ENCODE measurements at regions not wholly inside any gene's neighbourhood (a gene's known extent, or its start where the extent isn't known, plus 50 kb on each side); places are given as distances from the start of the nearest gene placed in this dataset.

DNA sequence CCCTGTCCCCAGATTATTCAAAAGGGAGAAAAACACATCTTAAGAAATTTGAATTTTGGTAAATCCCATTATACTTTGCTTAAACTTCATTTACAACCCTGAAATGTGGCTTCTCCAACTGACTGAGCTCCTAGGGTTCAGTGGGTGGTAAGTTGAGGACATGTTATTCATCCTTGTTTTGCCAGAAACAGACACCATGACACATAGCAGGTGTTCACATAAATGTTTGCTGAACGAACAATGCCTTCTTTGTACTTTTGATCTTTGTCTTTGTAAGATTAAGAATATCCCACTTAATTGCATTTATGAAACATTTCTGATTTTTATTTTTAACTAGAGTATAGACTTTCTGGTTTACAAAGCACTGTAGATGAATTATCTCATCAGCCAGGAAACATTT is 209.7 kb downstream of the GPAM start:
- Histone ChIP-seq H3K4me1 (ENCODE audit: control insufficient read depth, insufficient read depth, low read length) (no peaks in the 10 kb centered on the region), H3K9ac (ENCODE audit: control insufficient read depth, insufficient read depth, low read length) (no peak overlapping the region), H3K27me3 (replicated peaks in 1 of 2; ENCODE audit: control insufficient read depth in 2 of 2, insufficient read depth in 2 of 2, low read length in 1 of 2) (no peaks in the 10 kb centered on the region; a peak in 1 of 4 replicates), H4K20me1 (ENCODE audit: control insufficient read depth, insufficient read depth) (no peaks in the 10 kb centered on the region), H3K4me2 (ENCODE audit: control insufficient read depth, insufficient read depth) (no peak overlapping the region), H3K27ac (ENCODE audit: control insufficient read depth, insufficient read depth) (no peak overlapping the region), H3K4me3 (no peak overlapping the region), H2AFZ (ENCODE audit: control insufficient read depth, low read depth, low read length) (no peak overlapping the region), H3K79me2 (ENCODE audit: control insufficient read depth, insufficient read depth, low read length) (no peaks in the 10 kb centered on the region), H3K9me3 (replicated peaks; ENCODE audit: control insufficient read depth, insufficient read depth, low read length) (no peaks in the 10 kb centered on the region), H3K36me3 (ENCODE audit: control insufficient read depth in 2 of 2, insufficient read depth in 2 of 2, low read length in 1 of 2) (no peaks in the 10 kb centered on the region)
- POLR2A ChIA-PET, result no interaction called here
- no TSS peak for BruUV-seq (replicated peaks)
- in situ Hi-C loops (cut with MboI), result no loop called here
- ATAC-seq (no peak), DNase-seq (ENCODE audit: low read depth, low spot score) (no peak), FAIRE-seq (no peak)
- intact Hi-C loops (cut with micrococcal nuclease; ENCODE audit: unreplicated experiment), result no loop called here
- CTCF ChIA-PET, result no interaction called here
- SMC1A ChIA-PET (ENCODE audit: uncharacterized antibody, unreplicated experiment), result no interaction called here
- 0% methylated on average over 1 of the region's 1 CpG for WGBS (ENCODE audit: insufficient coverage, insufficient replicate concordance, low lambda C conversion rate, missing lambda C conversion rate)
- RAD21 ChIA-PET (ENCODE audit: unreplicated experiment), result no interaction called here
- TF ChIP-seq, protein P1, sequence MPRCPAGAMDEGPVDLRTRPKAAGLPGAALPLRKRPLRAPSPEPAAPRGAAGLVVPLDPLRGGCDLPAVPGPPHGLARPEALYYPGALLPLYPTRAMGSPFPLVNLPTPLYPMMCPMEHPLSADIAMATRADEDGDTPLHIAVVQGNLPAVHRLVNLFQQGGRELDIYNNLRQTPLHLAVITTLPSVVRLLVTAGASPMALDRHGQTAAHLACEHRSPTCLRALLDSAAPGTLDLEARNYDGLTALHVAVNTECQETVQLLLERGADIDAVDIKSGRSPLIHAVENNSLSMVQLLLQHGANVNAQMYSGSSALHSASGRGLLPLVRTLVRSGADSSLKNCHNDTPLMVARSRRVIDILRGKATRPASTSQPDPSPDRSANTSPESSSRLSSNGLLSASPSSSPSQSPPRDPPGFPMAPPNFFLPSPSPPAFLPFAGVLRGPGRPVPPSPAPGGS (IDR thresholded peaks at IDR 0.05; ENCODE audit: borderline replicate concordance, insufficient read depth, low read depth, low read length, poor library complexity, severe bottlenecking), result no peak
- TF ChIP-seq SREBF1 (IDR thresholded peaks at IDR 0.05; ENCODE audit: low read length) (no peak), NFXL1 (IDR thresholded peaks at IDR 0.05; ENCODE audit: borderline replicate concordance) (no peak), ZNF217 (IDR thresholded peaks at IDR 0.05) (no peak), ZNF384 (IDR thresholded peaks at IDR 0.05; ENCODE audit: borderline replicate concordance, low read depth, low read length) (no peak), RCOR1 (conservative IDR thresholded peaks at IDR 0.05; ENCODE audit: low read depth, low read length) (no peak), STAT1 (conservative IDR thresholded peaks at IDR 0.05) (no peak), HDAC2 (IDR thresholded peaks at IDR 0.05) (no peak), RAD51 (IDR thresholded peaks at IDR 0.05) (no peak)
- TF ChIP-seq, protein P2, sequence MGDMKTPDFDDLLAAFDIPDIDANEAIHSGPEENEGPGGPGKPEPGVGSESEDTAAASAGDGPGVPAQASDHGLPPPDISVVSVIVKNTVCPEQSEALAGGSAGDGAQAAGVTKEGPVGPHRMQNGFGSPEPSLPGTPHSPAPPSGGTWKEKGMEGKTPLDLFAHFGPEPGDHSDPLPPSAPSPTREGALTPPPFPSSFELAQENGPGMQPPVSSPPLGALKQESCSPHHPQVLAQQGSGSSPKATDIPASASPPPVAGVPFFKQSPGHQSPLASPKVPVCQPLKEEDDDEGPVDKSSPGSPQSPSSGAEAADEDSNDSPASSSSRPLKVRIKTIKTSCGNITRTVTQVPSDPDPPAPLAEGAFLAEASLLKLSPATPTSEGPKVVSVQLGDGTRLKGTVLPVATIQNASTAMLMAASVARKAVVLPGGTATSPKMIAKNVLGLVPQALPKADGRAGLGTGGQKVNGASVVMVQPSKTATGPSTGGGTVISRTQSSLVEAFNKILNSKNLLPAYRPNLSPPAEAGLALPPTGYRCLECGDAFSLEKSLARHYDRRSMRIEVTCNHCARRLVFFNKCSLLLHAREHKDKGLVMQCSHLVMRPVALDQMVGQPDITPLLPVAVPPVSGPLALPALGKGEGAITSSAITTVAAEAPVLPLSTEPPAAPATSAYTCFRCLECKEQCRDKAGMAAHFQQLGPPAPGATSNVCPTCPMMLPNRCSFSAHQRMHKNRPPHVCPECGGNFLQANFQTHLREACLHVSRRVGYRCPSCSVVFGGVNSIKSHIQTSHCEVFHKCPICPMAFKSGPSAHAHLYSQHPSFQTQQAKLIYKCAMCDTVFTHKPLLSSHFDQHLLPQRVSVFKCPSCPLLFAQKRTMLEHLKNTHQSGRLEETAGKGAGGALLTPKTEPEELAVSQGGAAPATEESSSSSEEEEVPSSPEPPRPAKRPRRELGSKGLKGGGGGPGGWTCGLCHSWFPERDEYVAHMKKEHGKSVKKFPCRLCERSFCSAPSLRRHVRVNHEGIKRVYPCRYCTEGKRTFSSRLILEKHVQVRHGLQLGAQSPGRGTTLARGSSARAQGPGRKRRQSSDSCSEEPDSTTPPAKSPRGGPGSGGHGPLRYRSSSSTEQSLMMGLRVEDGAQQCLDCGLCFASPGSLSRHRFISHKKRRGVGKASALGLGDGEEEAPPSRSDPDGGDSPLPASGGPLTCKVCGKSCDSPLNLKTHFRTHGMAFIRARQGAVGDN (IDR thresholded peaks at IDR 0.05), result no peak
- TF ChIP-seq, protein P3, sequence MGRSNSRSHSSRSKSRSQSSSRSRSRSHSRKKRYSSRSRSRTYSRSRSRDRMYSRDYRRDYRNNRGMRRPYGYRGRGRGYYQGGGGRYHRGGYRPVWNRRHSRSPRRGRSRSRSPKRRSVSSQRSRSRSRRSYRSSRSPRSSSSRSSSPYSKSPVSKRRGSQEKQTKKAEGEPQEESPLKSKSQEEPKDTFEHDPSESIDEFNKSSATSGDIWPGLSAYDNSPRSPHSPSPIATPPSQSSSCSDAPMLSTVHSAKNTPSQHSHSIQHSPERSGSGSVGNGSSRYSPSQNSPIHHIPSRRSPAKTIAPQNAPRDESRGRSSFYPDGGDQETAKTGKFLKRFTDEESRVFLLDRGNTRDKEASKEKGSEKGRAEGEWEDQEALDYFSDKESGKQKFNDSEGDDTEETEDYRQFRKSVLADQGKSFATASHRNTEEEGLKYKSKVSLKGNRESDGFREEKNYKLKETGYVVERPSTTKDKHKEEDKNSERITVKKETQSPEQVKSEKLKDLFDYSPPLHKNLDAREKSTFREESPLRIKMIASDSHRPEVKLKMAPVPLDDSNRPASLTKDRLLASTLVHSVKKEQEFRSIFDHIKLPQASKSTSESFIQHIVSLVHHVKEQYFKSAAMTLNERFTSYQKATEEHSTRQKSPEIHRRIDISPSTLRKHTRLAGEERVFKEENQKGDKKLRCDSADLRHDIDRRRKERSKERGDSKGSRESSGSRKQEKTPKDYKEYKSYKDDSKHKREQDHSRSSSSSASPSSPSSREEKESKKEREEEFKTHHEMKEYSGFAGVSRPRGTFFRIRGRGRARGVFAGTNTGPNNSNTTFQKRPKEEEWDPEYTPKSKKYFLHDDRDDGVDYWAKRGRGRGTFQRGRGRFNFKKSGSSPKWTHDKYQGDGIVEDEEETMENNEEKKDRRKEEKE (IDR thresholded peaks at IDR 0.05), result no peak
- TF ChIP-seq, protein P4, sequence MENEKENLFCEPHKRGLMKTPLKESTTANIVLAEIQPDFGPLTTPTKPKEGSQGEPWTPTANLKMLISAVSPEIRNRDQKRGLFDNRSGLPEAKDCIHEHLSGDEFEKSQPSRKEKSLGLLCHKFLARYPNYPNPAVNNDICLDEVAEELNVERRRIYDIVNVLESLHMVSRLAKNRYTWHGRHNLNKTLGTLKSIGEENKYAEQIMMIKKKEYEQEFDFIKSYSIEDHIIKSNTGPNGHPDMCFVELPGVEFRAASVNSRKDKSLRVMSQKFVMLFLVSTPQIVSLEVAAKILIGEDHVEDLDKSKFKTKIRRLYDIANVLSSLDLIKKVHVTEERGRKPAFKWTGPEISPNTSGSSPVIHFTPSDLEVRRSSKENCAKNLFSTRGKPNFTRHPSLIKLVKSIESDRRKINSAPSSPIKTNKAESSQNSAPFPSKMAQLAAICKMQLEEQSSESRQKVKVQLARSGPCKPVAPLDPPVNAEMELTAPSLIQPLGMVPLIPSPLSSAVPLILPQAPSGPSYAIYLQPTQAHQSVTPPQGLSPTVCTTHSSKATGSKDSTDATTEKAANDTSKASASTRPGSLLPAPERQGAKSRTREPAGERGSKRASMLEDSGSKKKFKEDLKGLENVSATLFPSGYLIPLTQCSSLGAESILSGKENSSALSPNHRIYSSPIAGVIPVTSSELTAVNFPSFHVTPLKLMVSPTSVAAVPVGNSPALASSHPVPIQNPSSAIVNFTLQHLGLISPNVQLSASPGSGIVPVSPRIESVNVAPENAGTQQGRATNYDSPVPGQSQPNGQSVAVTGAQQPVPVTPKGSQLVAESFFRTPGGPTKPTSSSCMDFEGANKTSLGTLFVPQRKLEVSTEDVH (IDR thresholded peaks at IDR 0.05; ENCODE audit: low read depth, partially characterized antibody), result no peak
